ENCODE measurements at regions not wholly inside any gene's neighbourhood (a gene's known extent, or its start where the extent isn't known, plus 50 kb on each side); places are given as distances from the start of the nearest gene placed in this dataset.

DNA sequence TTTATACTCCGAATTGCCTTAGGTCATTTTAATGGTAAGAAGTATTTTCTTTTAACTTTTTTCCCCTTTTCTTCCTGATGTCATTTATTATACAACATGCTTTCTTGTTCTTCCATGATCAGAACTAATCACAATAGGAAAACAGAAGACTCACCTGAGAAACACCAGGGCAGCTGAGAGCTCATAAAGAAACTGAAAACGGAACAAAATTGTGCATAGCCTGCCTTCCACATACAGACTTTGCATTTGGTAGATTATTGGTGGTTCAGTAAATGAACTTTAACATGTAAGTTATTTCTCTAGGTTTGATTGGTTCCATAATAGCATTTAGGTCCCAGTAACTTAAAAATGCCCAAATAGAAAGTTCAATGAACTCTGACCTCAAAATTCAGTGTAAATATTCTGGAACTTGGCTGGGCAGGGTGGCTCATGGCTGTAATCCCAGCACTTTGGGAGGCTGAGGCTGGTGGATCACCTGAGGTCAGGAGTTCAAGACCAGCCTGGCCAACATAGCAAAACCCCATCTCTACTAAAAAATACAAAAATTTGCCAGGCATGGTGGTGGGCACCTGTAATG lies 161.1 kb upstream of the DTNBP1 start:
- TF ChIP-seq SIN3A (IDR thresholded peaks at IDR 0.05; ENCODE audit: borderline replicate concordance, insufficient read depth, low read depth, low read length) = no peak
- in situ Hi-C loops (cut with HindIII; ENCODE audit: low pct_unique_long_range_greater_than_20kb, low sequenced_read_pairs) (no loop called here), intact Hi-C loops (cut with micrococcal nuclease; ENCODE audit: unreplicated experiment) (no loop called here)
- ChIA-PET POLR2A (no interaction called here), CTCF (no interaction called here)
- Histone ChIP-seq H3K9me3 (ENCODE audit: control insufficient read depth, insufficient read depth, low read depth, low read length) (no peaks in the 10 kb centered on the region), H3K36me3 (ENCODE audit: control insufficient read depth, insufficient read depth, low read length) (no peaks in the 10 kb centered on the region), H3K27ac (ENCODE audit: low read length) (no peak overlapping the region), H3K27me3 (ENCODE audit: control insufficient read depth, insufficient read depth, low read length) (peaks cover 7% of the 10 kb centered on the region; the same call in 1 of the 2 replicates), H3K4me3 (ENCODE audit: low read depth in 2 of 2, low read length in 2 of 2) (no peak overlapping the region), H3K4me1 (ENCODE audit: control insufficient read depth, insufficient read depth, low read length) (no peaks in the 10 kb centered on the region)
- DNase-seq (ENCODE audit: low read depth, low spot score) (no peak), ATAC-seq (no peak)
- no TSS peak for BruUV-seq (replicated peaks)

DNA sequence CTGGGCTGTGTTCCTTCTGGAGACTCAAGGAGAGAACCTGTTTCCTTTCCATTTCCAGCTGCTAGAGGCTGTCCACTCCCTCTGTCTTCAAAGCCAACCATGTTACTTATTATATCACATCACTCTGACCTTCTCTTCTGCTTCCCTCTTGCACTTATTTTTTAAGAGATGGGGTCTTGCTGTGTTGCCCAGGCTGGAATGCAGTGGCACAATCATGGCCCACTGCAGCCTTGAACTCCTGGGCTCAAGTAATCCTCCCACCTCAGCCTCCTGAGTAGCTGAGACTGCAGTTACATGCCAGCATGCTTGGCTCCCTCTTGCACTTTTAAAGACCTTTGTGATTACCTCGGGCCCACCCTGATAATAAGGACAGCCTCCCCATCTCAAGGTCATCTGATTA lies 160.0 kb upstream of the DTNBP1 start:
- ATAC-seq = no peak
- H3K27me3 ChIP-seq (ENCODE audit: control insufficient read depth, insufficient read depth, low read length) = peaks cover 13% of the 10 kb centered on the region

DNA sequence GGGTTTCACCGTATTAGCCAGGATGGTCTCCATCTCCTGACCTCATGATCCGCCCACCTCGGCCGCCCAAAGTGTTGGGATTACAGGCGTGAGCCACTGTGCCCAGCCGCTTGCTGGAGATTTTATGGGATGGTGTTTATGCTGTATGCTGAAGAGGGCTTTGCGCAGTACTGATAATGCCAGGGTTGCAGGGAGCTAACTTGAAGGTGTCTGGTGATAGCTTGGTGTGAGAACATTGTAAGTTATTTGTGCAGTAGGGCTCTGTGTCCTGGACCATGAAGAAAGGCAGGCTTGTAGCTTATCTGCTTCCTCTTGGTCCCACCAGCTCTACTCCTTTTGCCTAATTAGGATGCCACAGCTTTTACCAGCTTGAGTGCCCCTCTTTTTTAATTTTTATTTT lies 157.0 kb upstream of the DTNBP1 start:
- BruUV-seq (replicated peaks) = no TSS peak
- no peaks in the 10 kb centered on the region for H3K9me3 ChIP-seq (ENCODE audit: control insufficient read depth, insufficient read depth, low read depth, low read length)
- intact Hi-C loops (cut with micrococcal nuclease; ENCODE audit: unreplicated experiment) = no loop called here
- H3K27ac ChIP-seq (ENCODE audit: low read length) = no peak overlapping the region
- in situ Hi-C loops (cut with HindIII; ENCODE audit: low pct_unique_long_range_greater_than_20kb, low sequenced_read_pairs) = no loop called here
- ATAC-seq (no peak), DNase-seq (ENCODE audit: low read depth, low spot score) (no peak)
- no peaks in the 10 kb centered on the region for H3K4me1 ChIP-seq (ENCODE audit: control insufficient read depth, insufficient read depth, low read length)
- POLR2A ChIA-PET = no interaction called here
- CTCF ChIA-PET = interaction anchor here (0.7 kb wide), 1 partner anchor 24 kb away, joined by 6 read pairs; no protein-coding TSS in a partner anchor
- no peak for TF ChIP-seq SIN3A (IDR thresholded peaks at IDR 0.05; ENCODE audit: borderline replicate concordance, insufficient read depth, low read depth, low read length)
- H3K27me3 ChIP-seq (ENCODE audit: control insufficient read depth, insufficient read depth, low read length) = peaks cover 7% of the 10 kb centered on the region
- no peaks in the 10 kb centered on the region for H3K36me3 ChIP-seq (ENCODE audit: control insufficient read depth, insufficient read depth, low read length)
- H3K4me3 ChIP-seq (ENCODE audit: low read depth in 2 of 2, low read length in 2 of 2) = no peak overlapping the region

More for the DNA sequence above, 160.0 kb upstream of the DTNBP1 start:
- CTCF ChIA-PET = no interaction called here
- Histone ChIP-seq H3K27ac (ENCODE audit: low read length) (no peak overlapping the region), H3K4me3 (ENCODE audit: low read depth in 2 of 2, low read length in 2 of 2) (no peak overlapping the region), H3K4me1 (ENCODE audit: control insufficient read depth, insufficient read depth, low read length) (no peaks in the 10 kb centered on the region), H3K36me3 (ENCODE audit: control insufficient read depth, insufficient read depth, low read length) (no peaks in the 10 kb centered on the region), H3K9me3 (ENCODE audit: control insufficient read depth, insufficient read depth, low read depth, low read length) (no peaks in the 10 kb centered on the region)
- no peak for DNase-seq (ENCODE audit: low read depth, low spot score)
- no TSS peak for BruUV-seq (replicated peaks)
- POLR2A ChIA-PET = no interaction called here
- TF ChIP-seq, protein P1, sequence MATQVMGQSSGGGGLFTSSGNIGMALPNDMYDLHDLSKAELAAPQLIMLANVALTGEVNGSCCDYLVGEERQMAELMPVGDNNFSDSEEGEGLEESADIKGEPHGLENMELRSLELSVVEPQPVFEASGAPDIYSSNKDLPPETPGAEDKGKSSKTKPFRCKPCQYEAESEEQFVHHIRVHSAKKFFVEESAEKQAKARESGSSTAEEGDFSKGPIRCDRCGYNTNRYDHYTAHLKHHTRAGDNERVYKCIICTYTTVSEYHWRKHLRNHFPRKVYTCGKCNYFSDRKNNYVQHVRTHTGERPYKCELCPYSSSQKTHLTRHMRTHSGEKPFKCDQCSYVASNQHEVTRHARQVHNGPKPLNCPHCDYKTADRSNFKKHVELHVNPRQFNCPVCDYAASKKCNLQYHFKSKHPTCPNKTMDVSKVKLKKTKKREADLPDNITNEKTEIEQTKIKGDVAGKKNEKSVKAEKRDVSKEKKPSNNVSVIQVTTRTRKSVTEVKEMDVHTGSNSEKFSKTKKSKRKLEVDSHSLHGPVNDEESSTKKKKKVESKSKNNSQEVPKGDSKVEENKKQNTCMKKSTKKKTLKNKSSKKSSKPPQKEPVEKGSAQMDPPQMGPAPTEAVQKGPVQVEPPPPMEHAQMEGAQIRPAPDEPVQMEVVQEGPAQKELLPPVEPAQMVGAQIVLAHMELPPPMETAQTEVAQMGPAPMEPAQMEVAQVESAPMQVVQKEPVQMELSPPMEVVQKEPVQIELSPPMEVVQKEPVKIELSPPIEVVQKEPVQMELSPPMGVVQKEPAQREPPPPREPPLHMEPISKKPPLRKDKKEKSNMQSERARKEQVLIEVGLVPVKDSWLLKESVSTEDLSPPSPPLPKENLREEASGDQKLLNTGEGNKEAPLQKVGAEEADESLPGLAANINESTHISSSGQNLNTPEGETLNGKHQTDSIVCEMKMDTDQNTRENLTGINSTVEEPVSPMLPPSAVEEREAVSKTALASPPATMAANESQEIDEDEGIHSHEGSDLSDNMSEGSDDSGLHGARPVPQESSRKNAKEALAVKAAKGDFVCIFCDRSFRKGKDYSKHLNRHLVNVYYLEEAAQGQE (IDR thresholded peaks at IDR 0.05; ENCODE audit: insufficient read depth in 1 of 2, low read depth in 2 of 2, low read length in 1 of 2) = no peak
- TF ChIP-seq SIN3A (IDR thresholded peaks at IDR 0.05; ENCODE audit: borderline replicate concordance, insufficient read depth, low read depth, low read length) (no peak), POLR2AphosphoS5 (IDR thresholded peaks at IDR 0.05; ENCODE audit: low read depth, low read length) (no peak), TCF7L2 (IDR thresholded peaks at IDR 0.05; ENCODE audit: low read depth, low read length) (no peak)
- TF ChIP-seq, protein P2, sequence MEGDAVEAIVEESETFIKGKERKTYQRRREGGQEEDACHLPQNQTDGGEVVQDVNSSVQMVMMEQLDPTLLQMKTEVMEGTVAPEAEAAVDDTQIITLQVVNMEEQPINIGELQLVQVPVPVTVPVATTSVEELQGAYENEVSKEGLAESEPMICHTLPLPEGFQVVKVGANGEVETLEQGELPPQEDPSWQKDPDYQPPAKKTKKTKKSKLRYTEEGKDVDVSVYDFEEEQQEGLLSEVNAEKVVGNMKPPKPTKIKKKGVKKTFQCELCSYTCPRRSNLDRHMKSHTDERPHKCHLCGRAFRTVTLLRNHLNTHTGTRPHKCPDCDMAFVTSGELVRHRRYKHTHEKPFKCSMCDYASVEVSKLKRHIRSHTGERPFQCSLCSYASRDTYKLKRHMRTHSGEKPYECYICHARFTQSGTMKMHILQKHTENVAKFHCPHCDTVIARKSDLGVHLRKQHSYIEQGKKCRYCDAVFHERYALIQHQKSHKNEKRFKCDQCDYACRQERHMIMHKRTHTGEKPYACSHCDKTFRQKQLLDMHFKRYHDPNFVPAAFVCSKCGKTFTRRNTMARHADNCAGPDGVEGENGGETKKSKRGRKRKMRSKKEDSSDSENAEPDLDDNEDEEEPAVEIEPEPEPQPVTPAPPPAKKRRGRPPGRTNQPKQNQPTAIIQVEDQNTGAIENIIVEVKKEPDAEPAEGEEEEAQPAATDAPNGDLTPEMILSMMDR (IDR thresholded peaks at IDR 0.05) = no peak
- intact Hi-C loops (cut with micrococcal nuclease; ENCODE audit: unreplicated experiment) (no loop called here), in situ Hi-C loops (cut with HindIII; ENCODE audit: low pct_unique_long_range_greater_than_20kb, low sequenced_read_pairs) (no loop called here)

All from Panc1 (cell line).